ENCODE measurements at regions not wholly inside any gene's neighbourhood (a gene's known extent, or its start where the extent isn't known, plus 50 kb on each side); places are given as distances from the start of the nearest gene placed in this dataset.
A peak's percentile ranks its signal among the peaks of the same experiment; 100 is the strongest.
"Not testable (repeated sequence)": the region's sequence is repeated elsewhere in the genome, so short reads cannot be mapped to it uniquely, and the experiment has no call there.

DNA sequence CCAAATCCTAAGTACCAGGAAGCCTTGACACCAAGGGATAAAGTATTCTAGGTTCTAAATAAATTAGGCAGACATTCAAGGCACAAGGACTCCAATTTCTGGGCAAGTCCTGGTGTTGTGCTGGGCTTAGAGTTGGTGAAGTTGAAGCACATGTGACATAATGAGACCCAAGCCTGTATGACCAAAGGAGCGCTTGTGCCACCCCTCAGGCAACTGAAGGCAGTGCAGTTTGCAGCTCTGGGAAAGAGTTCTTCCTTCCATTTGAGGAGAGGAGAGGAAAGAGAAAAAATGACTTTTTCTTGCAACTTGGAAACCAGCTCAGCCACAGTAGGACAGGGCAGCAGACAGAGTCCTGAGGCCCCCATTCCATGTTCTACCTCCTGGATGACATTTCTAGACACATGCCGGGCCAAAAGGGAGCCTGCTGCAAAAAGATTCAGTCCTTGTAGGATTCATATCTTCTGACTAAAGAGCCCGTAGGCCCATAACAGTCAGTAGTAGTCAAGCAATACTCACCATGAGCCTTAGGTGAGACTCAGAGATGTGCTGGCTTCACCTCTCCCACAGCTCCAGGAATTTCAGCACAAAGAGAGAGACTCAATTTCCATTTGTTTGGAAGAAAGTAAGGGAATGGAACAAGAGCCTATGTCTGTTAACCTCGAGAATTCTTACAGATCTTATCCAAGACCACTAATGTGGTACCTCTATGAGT is 588.8 kb upstream of the BCHE start:
- peaks cover 12 to 30% of the 10 kb centered on the region in 2 donors for H3K9me3 Mint-ChIP-seq
- no peak for ATAC-seq

DNA sequence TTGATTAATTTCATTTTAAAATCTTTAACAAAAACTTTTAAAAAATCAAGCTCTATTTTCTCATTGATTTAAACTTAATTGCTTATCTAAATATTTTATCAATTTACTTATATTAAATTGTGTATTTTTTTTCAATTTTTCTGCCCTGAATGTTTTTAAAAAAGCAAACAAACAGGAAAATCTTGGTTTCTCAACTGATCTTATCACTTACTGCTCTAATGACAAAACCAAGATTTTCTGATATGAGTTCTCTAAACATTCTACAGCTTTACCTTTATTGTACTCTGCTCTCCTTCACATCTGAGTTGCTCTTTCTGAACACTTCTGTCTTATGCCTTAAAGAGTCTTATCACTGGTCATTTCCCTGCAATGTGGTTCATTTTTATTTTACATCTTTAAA is 587.8 kb upstream of the BCHE start:
- DNase-seq (no peak), ATAC-seq (no peak)
- no peak overlapping the region for H3K27ac Mint-ChIP-seq
- H3K9me3 Mint-ChIP-seq, result peaks cover 13 to 32% of the 10 kb centered on the region in 2 donors
- H3K4me1 Mint-ChIP-seq, result no peaks in the 10 kb centered on the region
- no peaks in the 10 kb centered on the region for H3K27me3 Mint-ChIP-seq
- no peak overlapping the region for H3K4me3 Mint-ChIP-seq

More for the DNA sequence above, 588.8 kb upstream of the BCHE start:
- no peak overlapping the region for H3K4me3 Mint-ChIP-seq
- H3K27ac Mint-ChIP-seq, result no peak overlapping the region
- no peak for DNase-seq
- no peaks in the 10 kb centered on the region for H3K27me3 Mint-ChIP-seq
- no peaks in the 10 kb centered on the region for H3K4me1 Mint-ChIP-seq

DNA sequence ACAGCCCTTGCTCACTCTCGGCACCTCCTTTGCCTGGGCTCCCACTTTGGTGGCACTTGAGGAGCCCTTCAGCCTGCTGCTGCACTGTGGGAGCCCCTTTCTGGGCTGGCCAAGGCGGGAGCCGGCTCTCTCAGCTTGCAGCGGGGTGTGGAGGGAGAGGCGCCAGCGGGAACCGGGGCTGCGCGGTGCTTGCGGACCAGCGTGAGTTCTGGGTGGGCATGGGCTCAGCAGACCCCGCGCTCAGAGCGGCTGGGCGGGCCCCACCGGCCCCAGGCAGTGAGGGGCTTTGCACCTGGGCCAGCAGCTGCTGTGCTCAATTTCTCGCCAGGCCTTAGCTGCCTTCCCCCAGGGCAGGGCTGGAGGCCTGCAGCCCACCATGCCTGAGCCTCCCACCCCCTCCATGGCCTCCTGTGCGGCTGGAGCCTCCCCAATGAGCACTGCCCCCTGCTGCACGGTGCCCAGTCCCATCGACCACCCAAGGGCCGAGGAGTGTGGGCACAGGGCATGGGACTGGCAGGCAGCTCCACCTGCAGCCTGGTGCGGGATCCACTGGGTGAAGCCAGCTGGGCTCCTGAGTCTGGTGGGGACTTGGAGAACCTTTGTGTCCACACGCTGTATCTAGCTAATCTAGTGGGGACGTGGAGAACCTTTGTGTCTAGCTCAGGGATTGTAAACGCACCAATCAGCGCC is 586.7 kb upstream of the BCHE start:
- H3K9me3 Mint-ChIP-seq, result peaks cover 17 to 32% of the 10 kb centered on the region in 2 donors
- not testable (repeated sequence) for H3K27ac Mint-ChIP-seq, DNase-seq, H3K27me3 Mint-ChIP-seq, H3K4me3 Mint-ChIP-seq, ATAC-seq, H3K4me1 Mint-ChIP-seq

- DNase-seq (no peak), ATAC-seq (no peak)
- Mint-ChIP-seq H3K4me1 (no peaks in the 10 kb centered on the region), H3K27me3 (no peaks in the 10 kb centered on the region), H3K4me3 (no peak overlapping the region), H3K27ac (no peak overlapping the region), H3K9me3 (peaks cover 25 to 34% of the 10 kb centered on the region in 2 donors)
Observed at GRCh38 chr3:166422556-166422955, 585.3 kb upstream of the BCHE start.

- Mint-ChIP-seq H3K27ac (no peak overlapping the region), H3K4me3 (no peak overlapping the region), H3K9me3 (peaks cover 20% of the 10 kb centered on the region in 2 donors), H3K4me1 (no peaks in the 10 kb centered on the region), H3K27me3 (no peaks in the 10 kb centered on the region)
- DNase-seq (no peak), ATAC-seq (no peak)
Observed at GRCh38 chr3:166420071-166420470, 582.8 kb upstream of the BCHE start.

DNA sequence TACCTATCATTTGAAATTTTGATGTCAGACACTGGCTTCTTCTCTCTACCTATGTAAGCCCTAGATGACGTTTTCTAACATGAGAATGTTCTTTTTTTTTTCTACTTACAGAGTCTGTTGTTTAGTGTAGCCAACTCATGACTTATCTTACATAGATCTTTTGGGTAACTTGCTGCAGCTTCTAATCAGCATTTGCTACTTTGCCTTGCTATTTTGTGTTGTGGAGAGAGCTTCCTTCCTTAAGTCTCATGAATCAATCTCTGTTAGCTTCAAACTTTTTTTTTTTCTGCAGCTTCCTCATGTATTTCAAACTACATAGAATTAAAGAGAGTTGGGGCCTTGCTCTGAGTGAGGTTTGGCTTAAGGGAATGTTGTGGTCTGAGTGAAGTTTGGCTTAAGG is 568.7 kb upstream of the BCHE start:
- H3K27me3 Mint-ChIP-seq, result no peaks in the 10 kb centered on the region
- no peak overlapping the region for H3K4me3 Mint-ChIP-seq
- DNase-seq (no peak), ATAC-seq (no peak)
- H3K4me1 Mint-ChIP-seq, result no peaks in the 10 kb centered on the region
- no peak overlapping the region for H3K27ac Mint-ChIP-seq
- H3K9me3 Mint-ChIP-seq, result no peaks in the 10 kb centered on the region

DNA sequence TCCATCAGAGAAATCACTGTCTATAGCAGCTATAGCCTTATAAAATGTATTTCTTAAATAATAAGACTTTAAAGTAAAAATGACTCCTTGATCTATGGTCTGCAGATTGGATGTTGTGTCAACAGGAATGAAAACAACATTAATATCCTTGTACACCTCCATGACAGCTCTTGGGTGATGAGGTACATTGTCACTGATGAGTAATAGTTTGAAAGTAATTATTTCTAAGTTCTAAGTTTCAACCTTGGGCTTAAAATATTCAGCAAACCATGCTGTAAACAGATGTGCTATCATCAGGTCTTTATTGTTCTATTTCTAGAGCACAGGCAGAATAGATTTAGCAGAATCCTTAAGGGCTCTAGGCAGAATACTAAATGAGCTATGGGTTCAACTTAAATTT is 568.2 kb upstream of the BCHE start:
- no peak for DNase-seq
- no peaks in the 10 kb centered on the region for H3K27me3 Mint-ChIP-seq
- H3K4me1 Mint-ChIP-seq, result no peaks in the 10 kb centered on the region
- no peak overlapping the region for H3K27ac Mint-ChIP-seq
- no peaks in the 10 kb centered on the region for H3K9me3 Mint-ChIP-seq
- no peak for ATAC-seq
- no peak overlapping the region for H3K4me3 Mint-ChIP-seq

DNA sequence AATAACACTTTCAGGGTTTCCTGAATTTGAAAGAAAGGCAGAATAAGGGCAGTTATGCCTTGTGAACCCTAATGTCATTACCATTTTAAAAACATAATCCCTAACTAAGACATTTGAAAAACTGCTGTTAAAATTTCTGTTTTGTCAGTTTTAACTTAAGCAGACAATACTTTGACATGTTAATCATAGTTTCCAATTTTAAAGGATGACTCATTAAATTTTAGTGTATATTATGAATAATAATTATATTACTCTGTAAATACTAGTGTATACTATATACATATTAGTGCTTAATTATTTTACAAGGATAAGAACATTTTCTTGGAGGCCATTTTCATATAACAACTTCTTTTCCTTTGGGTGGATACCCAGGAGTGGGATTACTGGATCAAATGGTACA is 553.1 kb upstream of the BCHE start:
- Mint-ChIP-seq H3K9me3 (peaks cover 10 to 16% of the 10 kb centered on the region in 2 donors), H3K4me1 (no peaks in the 10 kb centered on the region), H3K27me3 (no peaks in the 10 kb centered on the region), H3K4me3 (no peak overlapping the region), H3K27ac (no peak overlapping the region)
- ATAC-seq (no peak), DNase-seq (no peak)

DNA sequence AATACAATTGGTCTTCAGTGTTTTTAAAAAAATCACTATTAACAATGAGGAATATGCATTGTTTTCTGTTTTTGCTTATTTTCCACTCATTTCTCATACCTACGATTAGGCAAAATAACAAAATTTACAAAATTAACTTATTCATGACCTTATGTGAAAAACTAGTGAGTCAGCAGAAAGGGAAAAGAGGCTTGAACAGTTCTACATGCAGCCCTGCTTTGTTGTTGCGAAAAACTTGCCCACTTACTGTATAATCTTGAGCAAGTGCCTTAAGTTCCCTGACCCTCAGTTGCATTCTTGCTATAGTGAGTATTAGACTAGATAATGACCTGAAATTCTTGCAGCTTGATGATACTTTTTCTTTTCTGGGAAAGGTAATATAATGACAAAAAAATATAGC is 551.1 kb upstream of the BCHE start:
- DNase-seq, result no peak
- no peak overlapping the region for H3K27ac Mint-ChIP-seq
- H3K9me3 Mint-ChIP-seq, result peaks cover 10 to 13% of the 10 kb centered on the region in 2 donors
- ATAC-seq, result no peak
- H3K27me3 Mint-ChIP-seq, result no peaks in the 10 kb centered on the region
- H3K4me3 Mint-ChIP-seq, result no peak overlapping the region
- no peaks in the 10 kb centered on the region for H3K4me1 Mint-ChIP-seq

DNA sequence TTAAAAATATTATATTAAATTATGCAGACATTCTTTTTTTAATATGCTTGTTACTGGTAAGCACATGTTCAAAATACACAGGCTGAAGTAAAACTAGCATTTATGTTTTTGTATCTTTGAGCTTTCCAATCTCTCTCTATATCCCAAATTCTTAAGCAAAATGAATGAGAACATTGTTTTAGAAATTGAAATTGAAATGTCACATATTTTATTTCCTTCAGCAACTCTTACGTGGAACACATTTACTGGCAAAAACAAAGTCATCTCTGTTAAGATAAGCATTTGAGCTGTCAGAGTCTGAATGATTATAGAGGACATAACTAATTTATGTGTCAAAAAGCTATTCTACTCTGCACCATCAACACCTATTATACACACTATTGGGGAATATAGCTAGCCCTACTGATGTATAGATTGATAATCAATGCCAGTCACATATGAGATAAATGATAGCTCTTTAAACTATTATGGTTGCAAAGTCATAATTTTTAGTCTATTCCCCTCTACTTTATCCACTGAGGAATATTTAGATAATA is 535.4 kb upstream of the BCHE start:
- peaks cover 7 to 23% of the 10 kb centered on the region in 2 donors for H3K9me3 Mint-ChIP-seq
- H3K4me3 Mint-ChIP-seq, result no peak overlapping the region
- no peak overlapping the region for H3K27ac Mint-ChIP-seq
- ATAC-seq, result no peak
- DNase-seq, result no peak
- H3K27me3 Mint-ChIP-seq, result no peaks in the 10 kb centered on the region
- no peaks in the 10 kb centered on the region for H3K4me1 Mint-ChIP-seq

DNA sequence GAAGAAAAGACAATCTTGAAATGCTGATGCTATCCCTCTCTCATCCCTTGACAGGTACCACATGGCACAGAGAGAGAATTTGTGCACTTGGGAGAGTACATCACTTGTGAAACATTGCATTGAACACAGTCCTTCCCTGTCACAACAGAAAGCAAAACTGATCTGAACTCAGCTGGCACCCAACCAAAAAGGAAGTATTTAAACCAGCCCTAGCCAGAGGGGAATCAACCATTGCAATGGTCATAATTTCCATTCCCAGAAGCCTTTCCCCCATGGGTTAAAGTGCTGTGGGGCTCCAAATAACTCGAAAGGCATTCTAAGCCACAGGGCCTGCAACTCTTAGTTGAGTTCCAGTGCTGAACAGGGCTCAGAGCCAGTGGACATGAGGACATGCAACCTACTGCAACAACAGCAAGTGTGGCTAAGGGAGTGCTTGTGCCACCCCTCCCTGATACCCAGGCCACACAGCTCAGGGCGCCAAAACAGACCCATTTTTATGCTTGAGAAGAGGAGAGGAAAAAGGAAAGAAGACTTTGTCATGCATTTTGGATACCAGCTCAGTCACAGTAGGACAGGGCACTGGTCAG is 530.8 kb upstream of the BCHE start:
- Mint-ChIP-seq H3K4me3 (no peak overlapping the region), H3K4me1 (no peaks in the 10 kb centered on the region), H3K27ac (no peak overlapping the region), H3K27me3 (no peaks in the 10 kb centered on the region), H3K9me3 (peaks cover 7 to 23% of the 10 kb centered on the region in 2 donors)
- DNase-seq (no peak), ATAC-seq (peak; percentile 15)

- peaks cover 6 to 9% of the 10 kb centered on the region in 2 donors for H3K9me3 Mint-ChIP-seq
- DNase-seq, result no peak
- no peak for ATAC-seq
- no peak overlapping the region for H3K27ac Mint-ChIP-seq
- H3K4me3 Mint-ChIP-seq, result no peak overlapping the region
- H3K4me1 Mint-ChIP-seq, result no peaks in the 10 kb centered on the region
- H3K27me3 Mint-ChIP-seq, result no peaks in the 10 kb centered on the region
Observed at GRCh38 chr3:166362698-166363097, 525.5 kb upstream of the BCHE start.

GRCh38 chr3:166360720-166361119 is 523.5 kb upstream of the BCHE start:
- no peaks in the 10 kb centered on the region for H3K27me3 Mint-ChIP-seq
- DNase-seq, result no peak
- H3K4me3 Mint-ChIP-seq, result no peak overlapping the region
- ATAC-seq, result no peak
- H3K27ac Mint-ChIP-seq, result no peak overlapping the region
- H3K4me1 Mint-ChIP-seq, result no peaks in the 10 kb centered on the region
- peaks cover 6 to 9% of the 10 kb centered on the region in 2 donors for H3K9me3 Mint-ChIP-seq

DNA sequence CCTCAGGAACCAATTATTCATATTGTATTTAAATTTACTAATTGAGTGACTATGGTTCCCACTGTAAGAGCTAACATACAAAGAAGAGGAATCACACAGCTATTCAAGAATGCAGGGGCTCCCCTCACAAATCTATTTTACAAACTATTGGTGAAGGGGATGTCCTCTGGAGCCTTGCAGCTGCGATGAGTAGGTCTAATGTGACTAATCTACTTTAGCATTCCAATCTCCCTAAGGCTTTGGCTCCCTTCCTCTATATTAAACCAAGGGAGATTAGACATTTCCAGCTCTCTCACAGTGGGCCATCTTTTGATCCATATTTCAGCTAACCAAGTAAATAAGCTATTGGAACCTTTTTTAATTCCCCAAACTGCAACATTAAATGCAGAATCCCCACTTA is 514.2 kb upstream of the BCHE start:
- Mint-ChIP-seq H3K9me3 (peaks cover 14 to 26% of the 10 kb centered on the region in 2 donors), H3K27ac (no peak overlapping the region)
- ATAC-seq, result no peak

GRCh38 chr3:166340604-166341266 is 503.5 kb upstream of the BCHE start:
- Mint-ChIP-seq H3K27me3 (no peaks in the 10 kb centered on the region), H3K27ac (no peak overlapping the region), H3K4me1 (no peaks in the 10 kb centered on the region), H3K9me3 (peaks cover 4 to 8% of the 10 kb centered on the region in 2 donors), H3K4me3 (no peak overlapping the region)
- ATAC-seq, result no peak
- DNase-seq, result no peak

More for the DNA sequence above, 514.2 kb upstream of the BCHE start:
- Mint-ChIP-seq H3K4me1 (no peaks in the 10 kb centered on the region), H3K27me3 (no peaks in the 10 kb centered on the region), H3K4me3 (no peak overlapping the region)
- no peak for DNase-seq

DNA sequence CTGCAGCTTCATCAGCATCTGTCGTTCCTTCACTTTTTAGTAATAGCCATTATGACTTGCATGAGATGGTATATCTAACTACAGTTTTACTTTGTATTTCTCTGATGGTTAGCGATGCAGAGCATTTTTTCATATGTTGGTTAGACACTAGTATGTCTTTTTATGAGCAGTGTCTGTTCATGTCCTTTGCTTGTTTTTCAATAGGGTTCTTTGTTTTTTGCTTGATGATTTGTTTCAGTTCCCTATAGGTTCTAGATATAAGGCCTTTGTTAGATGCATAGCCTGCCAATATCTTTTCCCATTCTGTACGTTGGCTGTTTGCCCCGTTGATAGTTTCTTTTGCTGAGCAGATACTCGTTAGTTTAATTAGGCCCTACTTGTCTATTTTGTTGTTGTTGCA is 487.2 kb upstream of the BCHE start:
- H3K27me3 Mint-ChIP-seq, result no peaks in the 10 kb centered on the region
- H3K9me3 Mint-ChIP-seq, result no peaks in the 10 kb centered on the region
- H3K4me1 Mint-ChIP-seq, result no peaks in the 10 kb centered on the region
- H3K27ac Mint-ChIP-seq, result no peak overlapping the region
- ATAC-seq (no peak), DNase-seq (no peak)
- no peak overlapping the region for H3K4me3 Mint-ChIP-seq

All from stimulated activated naive CD8-positive, alpha-beta T cell treated with anti-CD3 and anti-CD28 coated beads, Interleukin-15, amount 100 ng/mL, for 72 hours (primary cell).